K562 (cell line): ENCODE measurements at regions not wholly inside any gene's neighbourhood (a gene's known extent, or its start where the extent isn't known, plus 50 kb on each side); places are given as distances from the start of the nearest gene placed in this dataset.

Source experiments
- ATAC-seq: fragments of 200-7000 bp; cut with Tn5 transposase; 3 replicates; pipeline ENCODE4 v1.9.1; 2020; ENCODE audit warnings: moderate library complexity
- BruUV-seq: library from RNA; stranded (reverse); fragments of 400-500 nt; replicated peaks from 2 replicates; lab custom pipeline; 2021; lab: Mats Ljungman, UMichigan
- CTCF ChIA-PET: fragments of 300-600 bp; formaldehyde crosslinking; extraction: SDS; loops from one replicate; lab custom pipeline; 2021; ENCODE audit warnings: low intra/inter-chr PET ratio; lab: Yijun Ruan, JAX
- POLR2A ChIA-PET: fragments of 300-600, 350-650 bp; sonication (Branson Sonifier 250); formaldehyde crosslinking; extraction: SDS; loops from one replicate; lab custom pipeline; 2021; ENCODE audit warnings: antibody characterized with exemption, inconsistent platforms; lab: Yijun Ruan, JAX
- DNase-seq, 4 experiments: peaks; one replicate each; pipeline versions ENCODE4 v3.0.0 to v3.0.0-alpha.2; 2011 to 2018; ENCODE audit warnings: low spot score in 3 of 4, mixed read lengths in 3 of 4; ENCODE audit errors: extremely low read depth in 1 of 4
- FAIRE-seq: peaks from 2 replicates; lab custom pipeline; 2011; peaks lifted over from hg19 to GRCh38; lab: Jason Lieb, UNC
- H2AFZ ChIP-seq: 2 replicates; pipeline ENCODE4 v1.6.0; 2011; ENCODE audit warnings: low read depth, low read length, control low read depth, inconsistent platforms
- H3K27ac ChIP-seq: fragments of 200-600 bp; 3 replicates; pipeline ENCODE4 v1.8.0; 2011; ENCODE audit warnings: low read depth, mild to moderate bottlenecking, control low read depth, inconsistent platforms, low read length, moderate library complexity, mixed read lengths; ENCODE audit errors: extremely low read depth
- H3K27me3 ChIP-seq, 2 experiments: fragments of 300-600 bp in 1 of 2; 2 replicates in 1 of 2; 3 replicates in 1 of 2; pipeline versions ENCODE4 v1.6.0 to v1.8.0; 2011; ENCODE audit warnings: inconsistent platforms in 2 of 2, low read length in 2 of 2, mild to moderate bottlenecking in 1 of 2, mixed read lengths in 1 of 2, moderate library complexity in 1 of 2; ENCODE audit not compliant: control insufficient read depth in 2 of 2, insufficient read depth in 2 of 2
- H3K36me3 ChIP-seq: fragments of 300-600 bp; 3 replicates; pipeline ENCODE4 v1.8.0; 2011; ENCODE audit warnings: mild to moderate bottlenecking, low read length, inconsistent platforms; ENCODE audit not compliant: control insufficient read depth, insufficient read depth
- H3K4me1 ChIP-seq, 2 experiments: fragments of 200-600 bp in 1 of 2; replicated peaks in 1 of 2; 2 replicates in 1 of 2; 3 replicates in 1 of 2; pipeline versions ENCODE4 v1.5.1 to v1.8.0; 2011; ENCODE audit warnings: inconsistent platforms in 2 of 2, low read length in 2 of 2, mild to moderate bottlenecking in 1 of 2, mixed read lengths in 1 of 2, moderate library complexity in 1 of 2; ENCODE audit not compliant: control insufficient read depth in 2 of 2, insufficient read depth in 2 of 2
- H3K4me2 ChIP-seq: 2 replicates; pipeline ENCODE4 v1.6.1; 2011; ENCODE audit warnings: low read length, control low read depth, inconsistent platforms, mixed read lengths; ENCODE audit not compliant: insufficient read depth
- H3K4me3 ChIP-seq: fragments of 200-600 bp; sonication (generic), shearing (Covaris generic); 2 replicates; pipeline ENCODE4 v1.5.1; 2016; ENCODE audit warnings: control low read depth, inconsistent platforms
- H3K79me2 ChIP-seq: fragments of 200-600 bp; 3 replicates; pipeline ENCODE4 v1.8.0; 2011; ENCODE audit warnings: low read length, inconsistent platforms; ENCODE audit not compliant: control insufficient read depth, insufficient read depth
- H3K9ac ChIP-seq, 2 experiments: 2 replicates each; pipeline versions ENCODE4 v1.6.0 to v1.6.1; 2011; ENCODE audit warnings: low read depth in 2 of 2, low read length in 2 of 2, control low read depth in 1 of 2, inconsistent platforms in 1 of 2, mild to moderate bottlenecking in 1 of 2, mixed read lengths in 1 of 2; ENCODE audit not compliant: insufficient read depth in 1 of 2
- H3K9me1 ChIP-seq: one replicate; pipeline ENCODE4 v1.6.0; 2011; ENCODE audit warnings: inconsistent platforms, mild to moderate bottlenecking, low read length, moderate library complexity; ENCODE audit not compliant: control insufficient read depth, insufficient read depth
- H3K9me3 ChIP-seq: replicated peaks from 2 replicates; pipeline ENCODE4 v1.5.1; 2011; ENCODE audit warnings: low read depth, low read length, inconsistent platforms; ENCODE audit not compliant: control insufficient read depth, insufficient read depth
- H4K20me1 ChIP-seq: replicated peaks from 2 replicates; pipeline ENCODE4 v1.6.1; 2011; ENCODE audit warnings: low read length, inconsistent platforms, mixed read lengths; ENCODE audit not compliant: control insufficient read depth, insufficient read depth
- FOSL1 ChIP-seq: fragments of 200-800 bp; sonication (Bioruptor generic); conservative IDR thresholded peaks from 2 replicates; pipeline ENCODE4 v1.6.1; 2016; ENCODE audit warnings: missing genetic modification characterization, missing compliant biosample characterization
- KDM2B ChIP-seq: fragments of 250-450 bp; sonication (Bioruptor Pico); IDR thresholded peaks from 2 replicates; pipeline ENCODE4 v1.8.0; 2021; ENCODE audit warnings: mild to moderate bottlenecking, moderate library complexity
- KLF16 ChIP-seq: IDR thresholded peaks from 2 replicates; pipeline ENCODE4 v1.6.1; 2016; ENCODE audit warnings: antibody characterized with exemption
- POLR2H ChIP-seq: IDR thresholded peaks from 2 replicates; pipeline ENCODE4 v1.6.1; 2016; ENCODE audit warnings: missing genetic modification characterization, low read depth, mild to moderate bottlenecking, control low read depth, missing compliant biosample characterization, moderate library complexity
- RUNX1 ChIP-seq: sonication (generic); IDR thresholded peaks from 2 replicates; pipeline ENCODE4 v1.6.1; 2016; ENCODE audit warnings: antibody characterized with exemption, low read depth
- SFPQ ChIP-seq: fragments of 200-400 bp; formaldehyde crosslinking; IDR thresholded peaks from 2 replicates; pipeline ENCODE4 v1.6.1; 2017; ENCODE audit warnings: mild to moderate bottlenecking, low read depth, low read length, moderate library complexity
- SNRNP70 ChIP-seq: fragments of 200-400 bp; formaldehyde crosslinking; optimal IDR thresholded peaks from 2 replicates; pipeline ENCODE3; 2017; ENCODE audit warnings: low read depth, low read length
- ZNF174 ChIP-seq: fragments of 250-450 bp; sonication (Bioruptor Pico); IDR thresholded peaks from 2 replicates; pipeline ENCODE4 v1.4.0; 2020; ENCODE audit warnings: mild to moderate bottlenecking
- WGBS: fragments of 100-300 bp; shearing (Covaris generic); methylation state at CpG from one replicate; pipeline ENCODE4 v1.1.6; 2016; ENCODE audit warnings: low coverage, mixed read lengths; ENCODE audit not compliant: insufficient coverage; ENCODE audit errors: missing lambda C conversion rate; 5-methylcytosine and 5-hydroxymethylcytosine counted together
- in situ Hi-C: fragments of 300-500 bp; cut with MboI; formaldehyde crosslinking; loops from 4 replicates; pipeline ENCODE4 v1.15.0; 2018; ENCODE audit warnings: inconsistent platforms, mixed read lengths
- intact Hi-C: fragments of 100-400 bp; cut with micrococcal nuclease; formaldehyde crosslinking; loops from 2 replicates; pipeline ENCODE4 v1.14.2; 2022

- intact Hi-C loops = no loop called here
- no peaks in the 10 kb centered on the region for H3K9me1 ChIP-seq
- DNase-seq = no peak
- CTCF ChIA-PET = no interaction called here
- no TSS peak for BruUV-seq
- POLR2A ChIA-PET = interaction anchor here (0.6 kb wide), 1 partner anchor 735 kb away, joined by 4 read pairs; no protein-coding TSS in a partner anchor
- H4K20me1 ChIP-seq = no peaks in the 10 kb centered on the region
- H3K9me3 ChIP-seq = no peaks in the 10 kb centered on the region
- WGBS = 0% methylated on average over 1 of the region's 1 CpG
- no peaks in the 10 kb centered on the region for H3K27me3 ChIP-seq
- H3K4me1 ChIP-seq = no peaks in the 10 kb centered on the region
- no peak overlapping the region for H2AFZ ChIP-seq
- no peaks in the 10 kb centered on the region for H3K36me3 ChIP-seq
- H3K9ac ChIP-seq = no peak overlapping the region
- no peak overlapping the region for H3K4me2 ChIP-seq
- no peak for ATAC-seq
- FAIRE-seq = no peak
- TF ChIP-seq FOSL1 (tag) = no peak
- no peak for TF ChIP-seq SFPQ
- no peak for TF ChIP-seq SNRNP70
- no peak for TF ChIP-seq KDM2B (CRISPR knock-in tag)
- no peak for TF ChIP-seq POLR2H
- no peak for TF ChIP-seq KLF16
- no peak for TF ChIP-seq RUNX1
- no peak for TF ChIP-seq ZNF174 (CRISPR knock-in tag)
- H3K79me2 ChIP-seq = no peaks in the 10 kb centered on the region
- in situ Hi-C loops = no loop called here
- no peak overlapping the region for H3K4me3 ChIP-seq
- H3K27ac ChIP-seq = no peak overlapping the region
Measured at GRCh38 chr6:80535914-80536565, 429.6 kb downstream of the BCKDHB start.
